Testis (tissue), 2 donors: ENCODE measurements at regions not wholly inside any gene's neighbourhood (a gene's known extent, or its start where the extent isn't known, plus 50 kb on each side); places are given as distances from the start of the nearest gene placed in this dataset.
"Not testable (repeated sequence)": the region's sequence is repeated elsewhere in the genome, so short reads cannot be mapped to it uniquely, and the experiment has no call there.

Source experiments
- POLR2A ChIP-seq: fragments of 450-650 bp; IDR thresholded peaks from one replicate; pipeline ENCODE4 v1.6.1; 2017; ENCODE audit warnings: antibody characterized with exemption, mild to moderate bottlenecking, moderate library complexity
- TF ChIP-seq, protein P1 (sequence below), 3 experiments: fragments of 450-650 bp in 2 of 3; fragments of 200-600 bp in 1 of 3; sonication (generic) in 1 of 3; IDR thresholded peaks; one replicate each; pipeline ENCODE4 v1.5.1; 2016 to 2019; ENCODE audit warnings: antibody characterized with exemption in 3 of 3, mild to moderate bottlenecking in 2 of 3, moderate library complexity in 1 of 3

DNA sequence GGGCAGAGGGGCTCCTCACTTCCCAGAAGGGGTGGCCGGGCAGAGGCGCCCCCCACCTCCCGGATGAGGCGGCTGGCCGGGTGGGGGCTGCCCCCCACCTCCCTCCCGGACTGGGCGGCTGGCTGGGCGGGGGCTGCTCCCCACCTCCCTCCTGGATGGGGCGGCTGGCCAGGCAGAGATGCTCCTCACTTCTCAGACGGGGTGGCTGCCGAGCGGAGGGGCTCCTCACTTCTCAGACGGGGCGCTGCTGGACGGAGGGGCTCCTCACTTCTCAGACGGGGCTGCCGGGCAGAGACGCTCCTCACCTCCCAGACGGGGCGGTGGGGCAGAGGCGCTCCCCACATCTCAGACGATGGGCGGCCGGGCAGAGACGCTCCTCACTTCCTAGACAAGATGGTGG, 573.3 kb downstream of the C6orf118 start:
- TF ChIP-seq, protein P1, sequence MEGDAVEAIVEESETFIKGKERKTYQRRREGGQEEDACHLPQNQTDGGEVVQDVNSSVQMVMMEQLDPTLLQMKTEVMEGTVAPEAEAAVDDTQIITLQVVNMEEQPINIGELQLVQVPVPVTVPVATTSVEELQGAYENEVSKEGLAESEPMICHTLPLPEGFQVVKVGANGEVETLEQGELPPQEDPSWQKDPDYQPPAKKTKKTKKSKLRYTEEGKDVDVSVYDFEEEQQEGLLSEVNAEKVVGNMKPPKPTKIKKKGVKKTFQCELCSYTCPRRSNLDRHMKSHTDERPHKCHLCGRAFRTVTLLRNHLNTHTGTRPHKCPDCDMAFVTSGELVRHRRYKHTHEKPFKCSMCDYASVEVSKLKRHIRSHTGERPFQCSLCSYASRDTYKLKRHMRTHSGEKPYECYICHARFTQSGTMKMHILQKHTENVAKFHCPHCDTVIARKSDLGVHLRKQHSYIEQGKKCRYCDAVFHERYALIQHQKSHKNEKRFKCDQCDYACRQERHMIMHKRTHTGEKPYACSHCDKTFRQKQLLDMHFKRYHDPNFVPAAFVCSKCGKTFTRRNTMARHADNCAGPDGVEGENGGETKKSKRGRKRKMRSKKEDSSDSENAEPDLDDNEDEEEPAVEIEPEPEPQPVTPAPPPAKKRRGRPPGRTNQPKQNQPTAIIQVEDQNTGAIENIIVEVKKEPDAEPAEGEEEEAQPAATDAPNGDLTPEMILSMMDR (IDR thresholded peaks at IDR 0.05) = not testable (repeated sequence)
- not testable (repeated sequence) for TF ChIP-seq POLR2A
